HG03521 (cell line): ENCODE measurements at regions not wholly inside any gene's neighbourhood (a gene's known extent, or its start where the extent isn't known, plus 50 kb on each side); places are given as distances from the start of the nearest gene placed in this dataset.

ENCODE experiments used
- ATAC-seq: cut with Tn5 transposase; IDR thresholded peaks from one replicate; pipeline ENCODE4 v1.9.1; 2021; ENCODE audit warnings: mild to moderate bottlenecking, moderate library complexity; ENCODE audit not compliant: unreplicated experiment

DNA sequence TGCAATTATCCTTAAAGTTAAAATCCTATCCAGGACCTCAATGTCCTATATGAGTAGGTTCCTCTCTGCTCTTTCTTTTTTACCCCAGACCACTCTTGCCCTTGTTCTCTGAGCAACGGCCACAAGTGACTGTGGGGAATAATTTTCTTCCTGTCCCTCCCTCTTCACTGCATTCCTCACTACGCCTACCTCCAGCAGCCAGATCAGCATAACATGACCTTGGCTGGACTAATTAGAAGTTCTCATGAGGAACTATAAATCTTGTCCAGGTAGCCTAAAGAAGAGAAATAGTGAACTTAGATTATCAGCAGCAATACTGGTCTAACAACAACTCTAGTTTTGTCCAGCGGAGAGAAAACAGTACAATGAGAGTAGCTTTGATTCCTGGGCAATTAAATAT is 643.8 kb upstream of the KLHL29 start:
- no peak for ATAC-seq

DNA sequence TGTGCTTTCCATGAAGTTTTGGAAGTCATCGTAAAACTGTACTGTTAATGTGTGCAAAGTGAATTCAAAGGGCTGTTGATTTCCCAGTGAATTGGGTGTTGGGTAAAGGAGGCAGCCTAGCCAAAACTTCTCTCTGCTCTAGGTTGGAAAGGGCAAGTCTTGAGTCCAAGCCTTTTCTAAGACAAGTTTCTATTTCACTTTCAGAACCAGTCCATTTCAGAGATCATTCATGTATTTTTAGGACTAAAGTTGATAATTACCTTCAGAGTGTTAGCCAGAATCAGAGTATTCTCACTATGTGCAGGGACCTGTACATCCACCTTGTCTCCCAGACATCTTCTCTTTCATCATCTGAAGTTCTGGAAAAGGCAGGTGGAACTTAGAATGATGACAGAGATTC is 636.1 kb upstream of the KLHL29 start:
- no peak for ATAC-seq

DNA sequence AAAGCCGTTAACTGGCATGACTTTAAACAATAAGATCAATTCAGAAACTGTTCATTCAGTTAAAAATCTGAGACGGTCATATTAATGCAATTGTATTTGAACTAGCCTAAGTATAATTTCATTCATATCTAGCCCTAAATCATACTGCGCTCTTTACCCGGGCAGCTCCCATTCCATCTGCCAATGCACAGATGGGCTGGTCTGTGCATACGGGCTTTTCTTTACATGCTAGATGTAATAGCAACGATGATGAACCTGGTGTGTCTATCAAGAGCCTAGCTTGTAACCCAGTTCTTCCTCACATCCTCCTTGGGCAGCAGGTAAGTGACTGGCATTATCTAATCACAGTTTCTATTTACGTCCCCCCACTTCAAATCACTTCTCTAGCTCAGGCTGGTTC is 631.5 kb upstream of the KLHL29 start:
- ATAC-seq: no peak

DNA sequence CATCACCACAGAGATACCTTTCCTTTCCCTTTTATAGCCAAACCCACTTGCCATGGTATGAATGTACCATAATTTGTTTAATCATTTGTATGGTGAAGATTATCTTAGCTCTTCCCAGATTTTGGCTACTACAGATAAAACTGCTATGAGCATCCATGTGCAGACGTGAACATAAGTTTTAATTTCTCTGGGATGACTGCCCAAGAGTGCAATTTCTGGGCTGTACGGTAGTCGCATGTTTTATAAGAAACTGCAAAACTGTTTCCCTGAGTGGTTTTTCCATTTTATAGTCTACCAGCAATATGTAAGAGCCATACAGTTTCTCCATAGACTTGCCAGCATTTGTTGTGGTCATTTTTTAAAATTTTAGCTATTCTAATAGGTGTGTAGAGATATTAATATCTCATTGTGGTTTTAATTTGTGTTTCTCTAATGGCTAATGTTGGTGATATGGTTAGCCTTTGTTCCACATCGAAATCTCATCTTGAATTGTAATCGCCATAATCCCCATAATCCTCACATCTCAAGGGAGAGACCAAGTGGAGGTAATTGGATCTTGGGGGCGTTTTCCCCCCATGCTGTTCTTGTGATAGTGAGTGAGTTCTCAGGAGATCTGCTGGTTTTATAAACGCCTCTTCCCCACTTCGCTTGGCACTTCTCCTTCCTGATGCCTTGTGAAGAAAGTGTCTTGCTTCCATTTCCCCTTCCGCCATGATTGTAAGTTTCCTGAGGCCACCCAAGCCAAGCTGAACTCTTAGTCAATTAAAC is 628.5 kb upstream of the KLHL29 start:
- no peak for ATAC-seq

- no peak for ATAC-seq
Measured at GRCh38 chr2:22769497-22769896, 615.5 kb upstream of the KLHL29 start.

DNA sequence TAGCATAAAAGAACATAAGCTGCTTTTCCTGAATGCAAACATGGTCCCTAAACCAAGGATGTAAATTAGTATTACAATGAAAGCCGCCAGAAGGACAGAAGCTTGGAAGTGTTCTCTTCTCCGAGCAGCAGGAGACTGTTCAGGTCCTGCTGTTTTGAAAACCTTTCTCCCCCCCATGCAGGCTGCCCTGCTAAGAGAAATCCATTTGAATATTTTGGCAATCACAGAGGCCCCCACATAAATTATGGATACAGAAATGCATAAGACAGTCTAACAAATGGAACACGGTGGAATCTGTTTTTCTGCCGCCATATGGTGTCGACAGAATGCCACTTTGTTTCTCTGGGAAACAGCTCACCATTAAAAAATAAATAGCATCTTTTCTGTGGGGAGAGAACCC is 600.4 kb upstream of the KLHL29 start:
- no peak for ATAC-seq

DNA sequence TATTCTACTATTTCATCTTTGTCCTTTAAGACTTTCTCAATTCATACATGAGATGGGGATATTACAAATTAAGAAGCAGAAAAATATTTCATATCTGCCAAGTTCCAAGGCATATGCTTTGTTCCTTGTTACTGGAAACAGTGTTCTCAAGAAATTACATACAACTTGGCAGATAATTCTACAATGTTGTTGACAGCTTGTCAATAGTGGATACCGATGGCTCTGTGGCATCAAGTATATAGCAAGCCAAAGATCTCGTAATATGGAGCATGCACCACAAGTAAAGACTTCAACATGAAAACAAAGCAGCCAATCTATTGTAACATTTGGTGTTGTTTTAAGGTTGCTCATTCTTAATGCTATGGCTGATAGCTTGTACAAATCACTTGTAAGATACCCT is 598.2 kb upstream of the KLHL29 start:
- no peak for ATAC-seq

DNA sequence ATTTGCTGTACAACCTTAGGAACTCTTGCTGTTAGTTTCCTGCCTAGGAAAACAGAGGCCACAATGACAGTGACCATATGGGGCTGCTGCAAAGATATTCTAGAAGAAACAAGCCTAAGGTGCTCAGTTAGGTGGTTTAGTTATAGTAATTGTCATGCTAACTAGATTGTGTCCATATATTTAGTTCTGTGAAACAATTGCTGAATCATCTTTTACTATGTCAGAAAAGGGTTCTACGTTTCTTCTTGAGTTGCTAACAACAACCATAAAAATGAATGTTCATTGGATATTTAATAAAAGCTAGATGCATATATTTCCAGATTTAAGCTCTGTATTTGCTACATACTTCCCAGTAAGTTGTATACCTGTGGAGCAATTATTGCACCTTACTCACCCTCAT is 597.2 kb upstream of the KLHL29 start:
- ATAC-seq: no peak

- no peak for ATAC-seq
Measured at GRCh38 chr2:22788749-22789327, 596.1 kb upstream of the KLHL29 start.

GRCh38 chr2:22795287-22795866 is 589.6 kb upstream of the KLHL29 start:
- no peak for ATAC-seq

- ATAC-seq: no peak
Measured at GRCh38 chr2:22798386-22798785, 586.6 kb upstream of the KLHL29 start.

- ATAC-seq: no peak
Measured at GRCh38 chr2:22800412-22800811, 584.6 kb upstream of the KLHL29 start.

GRCh38 chr2:22801071-22801470 is 583.9 kb upstream of the KLHL29 start:
- ATAC-seq: no peak

GRCh38 chr2:22801970-22802369 is 583.0 kb upstream of the KLHL29 start:
- ATAC-seq: no peak

DNA sequence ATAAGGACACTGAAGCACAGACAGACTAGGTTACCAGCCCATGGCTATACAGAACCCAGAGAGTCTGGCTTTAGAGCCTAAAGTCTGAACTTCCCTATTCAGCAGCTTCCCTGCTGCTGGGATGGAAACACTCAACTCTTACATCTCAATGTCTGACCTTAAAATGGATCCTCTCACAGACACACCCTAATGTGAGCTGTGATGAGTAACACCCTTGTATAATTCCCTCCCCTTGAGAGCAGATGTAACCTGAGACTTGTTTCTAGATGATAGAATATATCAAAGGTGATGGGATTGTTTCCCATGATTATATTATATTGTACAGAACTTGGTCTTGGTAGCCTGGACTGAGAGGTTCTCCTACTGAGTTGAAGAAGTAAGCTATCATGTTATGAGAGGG is 577.1 kb upstream of the KLHL29 start:
- ATAC-seq: no peak

DNA sequence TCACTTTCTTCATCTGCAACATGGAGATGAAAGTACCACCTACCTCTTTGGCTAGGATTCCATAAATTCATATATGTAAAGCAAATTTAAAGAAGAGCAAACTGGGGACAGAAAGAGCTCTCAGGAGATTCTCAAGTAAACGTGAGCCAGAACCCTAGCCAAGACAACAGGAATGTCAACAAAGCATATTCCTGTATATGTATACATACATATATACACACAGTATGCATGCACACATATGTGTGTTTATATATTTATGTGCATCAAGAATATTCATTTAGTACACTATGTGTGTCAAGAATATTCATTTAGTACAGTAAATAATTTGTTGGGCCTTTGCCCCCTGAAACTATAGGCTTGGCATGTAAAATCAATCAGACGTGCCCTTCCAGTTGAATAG is 574.4 kb upstream of the KLHL29 start:
- ATAC-seq: no peak

DNA sequence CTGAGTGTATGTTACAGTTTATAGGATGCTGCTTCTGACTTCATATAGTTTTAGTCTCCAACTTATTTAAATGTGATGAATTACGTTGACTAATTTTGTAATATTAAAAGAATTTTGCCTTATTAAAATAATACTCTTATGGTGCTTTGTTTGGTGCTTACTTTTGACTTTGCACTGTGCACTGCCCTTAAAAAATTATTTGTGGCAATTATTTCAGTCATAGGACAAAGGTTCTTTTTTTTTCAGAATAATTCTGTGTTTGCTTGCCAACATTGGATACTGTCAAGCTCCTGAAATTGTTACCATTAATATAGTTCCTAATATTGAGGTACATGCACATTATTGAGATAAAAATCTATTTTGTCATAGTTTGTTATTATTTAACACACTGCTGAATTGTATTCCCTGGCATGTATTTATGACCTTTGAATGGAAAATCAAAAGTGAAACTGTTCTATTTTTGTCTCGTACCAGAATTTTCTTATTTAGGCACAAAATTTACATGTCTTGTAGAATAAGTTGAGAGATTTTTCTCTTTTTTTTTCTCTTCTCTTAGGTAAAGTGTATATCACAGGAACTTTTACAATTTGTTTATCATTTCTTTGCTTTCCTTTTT is 572.8 kb upstream of the KLHL29 start:
- no peak for ATAC-seq

- no peak for ATAC-seq
Measured at GRCh38 chr2:22817197-22817596, 567.8 kb upstream of the KLHL29 start.

GRCh38 chr2:22821458-22821857 is 563.5 kb upstream of the KLHL29 start:
- no peak for ATAC-seq

GRCh38 chr2:22822835-22823234 is 562.1 kb upstream of the KLHL29 start:
- ATAC-seq: no peak

GRCh38 chr2:22824618-22825017 is 560.4 kb upstream of the KLHL29 start:
- no peak for ATAC-seq

- ATAC-seq: no peak
Measured at GRCh38 chr2:22826703-22827102, 558.3 kb upstream of the KLHL29 start.
